Activated CD4-positive, alpha-beta memory T cell treated with anti-CD3 and anti-CD28 coated beads, Interleukin-2, amount 10 ng/mL, durations not matched to agents 7 days and 5 days (primary cell): ENCODE measurements at regions not wholly inside any gene's neighbourhood (a gene's known extent, or its start where the extent isn't known, plus 50 kb on each side); places are given as distances from the start of the nearest gene placed in this dataset.
"Not testable (repeated sequence)": the region's sequence is repeated elsewhere in the genome, so short reads cannot be mapped to it uniquely, and the experiment has no call there.

Source experiments
- CTCF ChIA-PET: fragments of 350-600 bp; sonication (Branson Sonifier 250); formaldehyde crosslinking; loops from one replicate; lab custom pipeline; 2021; ENCODE audit warnings: antibody characterized with exemption, inconsistent platforms; lab: Charles Lee
- POLR2A ChIA-PET: fragments of 350-600 bp; sonication (Branson Sonifier 250); formaldehyde crosslinking; loops from one replicate; lab custom pipeline; 2021; ENCODE audit warnings: antibody characterized with exemption; lab: Charles Lee
- DNase-seq: peaks from one replicate; pipeline ENCODE4 v3.0.0-alpha.2; 2020
- H3K27ac Mint-ChIP-seq: one replicate; pipeline ENCODE4 v1.8.0; 2021; ENCODE audit warnings: mild to moderate bottlenecking, mixed read lengths
- H3K27me3 Mint-ChIP-seq: one replicate; pipeline ENCODE4 v1.8.0; 2021; ENCODE audit warnings: mixed read lengths
- H3K36me3 Mint-ChIP-seq: one replicate; pipeline ENCODE4 v1.8.0; 2021; ENCODE audit warnings: low read depth, mixed read lengths
- H3K4me1 Mint-ChIP-seq: one replicate; pipeline ENCODE4 v1.8.0; 2021; ENCODE audit warnings: mixed read lengths
- H3K4me3 Mint-ChIP-seq: one replicate; pipeline ENCODE4 v1.8.0; 2021; ENCODE audit warnings: mild to moderate bottlenecking, mixed read lengths
- H3K9me3 Mint-ChIP-seq: one replicate; pipeline ENCODE4 v1.8.0; 2021; ENCODE audit warnings: mixed read lengths

DNA sequence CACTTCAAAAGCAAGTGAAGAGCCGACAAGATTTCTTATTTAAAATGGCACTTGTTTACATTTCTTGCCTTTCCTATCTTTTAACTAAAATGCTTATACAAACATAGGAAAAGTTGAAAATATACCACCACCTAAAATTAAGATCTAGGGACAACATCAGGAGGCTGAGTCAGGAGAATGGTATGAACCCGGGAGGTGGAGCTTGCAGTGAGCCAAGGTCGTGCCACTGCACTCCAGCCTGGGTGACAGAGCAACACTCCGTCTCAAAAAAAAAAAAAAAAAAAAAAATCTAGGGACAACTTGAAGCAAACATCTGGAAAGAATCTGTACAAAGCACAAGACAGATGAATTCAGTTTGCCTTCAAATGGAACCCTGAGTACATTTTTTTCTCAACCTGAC is 1455.3 kb downstream of the KHDRBS2 start:
- H3K4me3 Mint-ChIP-seq, H3K4me1 Mint-ChIP-seq, DNase-seq, H3K27ac Mint-ChIP-seq, H3K27me3 Mint-ChIP-seq, H3K36me3 Mint-ChIP-seq, POLR2A ChIA-PET, CTCF ChIA-PET: not testable (repeated sequence)
- peaks cover 16% of the 10 kb centered on the region for H3K9me3 Mint-ChIP-seq

- CTCF ChIA-PET, H3K27ac Mint-ChIP-seq, H3K4me3 Mint-ChIP-seq, H3K36me3 Mint-ChIP-seq, POLR2A ChIA-PET, DNase-seq, H3K9me3 Mint-ChIP-seq, H3K27me3 Mint-ChIP-seq, H3K4me1 Mint-ChIP-seq: not testable (repeated sequence)
Measured at GRCh38 chr6:60822597-60822996, 1463.4 kb downstream of the KHDRBS2 start.

- H3K27me3 Mint-ChIP-seq, CTCF ChIA-PET, H3K4me3 Mint-ChIP-seq, DNase-seq, H3K36me3 Mint-ChIP-seq, H3K4me1 Mint-ChIP-seq, POLR2A ChIA-PET, H3K27ac Mint-ChIP-seq, H3K9me3 Mint-ChIP-seq: not testable (repeated sequence)
Measured at GRCh38 chr6:60818072-60818471, 1468.0 kb downstream of the KHDRBS2 start.

GRCh38 chr6:60814784-60815183 is 1471.2 kb downstream of the KHDRBS2 start:
- H3K9me3 Mint-ChIP-seq, CTCF ChIA-PET, H3K27me3 Mint-ChIP-seq, H3K27ac Mint-ChIP-seq, H3K4me3 Mint-ChIP-seq, H3K4me1 Mint-ChIP-seq, H3K36me3 Mint-ChIP-seq, DNase-seq, POLR2A ChIA-PET: not testable (repeated sequence)

- H3K27ac Mint-ChIP-seq, H3K36me3 Mint-ChIP-seq, H3K9me3 Mint-ChIP-seq, H3K4me1 Mint-ChIP-seq, CTCF ChIA-PET, H3K4me3 Mint-ChIP-seq, H3K27me3 Mint-ChIP-seq, DNase-seq, POLR2A ChIA-PET: not testable (repeated sequence)
Measured at GRCh38 chr6:60813897-60814596, 1472.0 kb downstream of the KHDRBS2 start.

DNA sequence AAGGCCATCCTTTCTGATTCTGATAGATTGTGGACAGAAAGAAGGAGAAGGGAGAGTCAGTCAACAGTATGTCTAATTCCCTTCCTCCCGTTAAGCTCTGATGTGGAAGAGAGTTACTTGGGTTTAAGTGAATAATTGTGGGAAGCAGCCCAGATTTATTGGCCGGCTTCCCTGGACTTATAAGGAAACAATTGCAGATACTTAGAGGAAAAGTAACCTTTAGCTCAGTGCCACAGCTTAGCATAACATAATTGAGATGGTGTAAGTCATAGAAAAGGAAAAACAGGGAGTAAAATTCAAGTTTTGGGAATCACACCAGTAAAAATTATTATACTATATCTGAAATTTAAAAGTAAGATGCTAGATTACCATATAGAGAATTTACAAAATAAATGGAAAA is 1475.8 kb downstream of the KHDRBS2 start:
- H3K4me3 Mint-ChIP-seq, H3K4me1 Mint-ChIP-seq, H3K36me3 Mint-ChIP-seq, DNase-seq, H3K9me3 Mint-ChIP-seq, H3K27ac Mint-ChIP-seq, H3K27me3 Mint-ChIP-seq, CTCF ChIA-PET, POLR2A ChIA-PET: not testable (repeated sequence)

GRCh38 chr6:60799146-60799545 is 1486.9 kb downstream of the KHDRBS2 start:
- H3K4me1 Mint-ChIP-seq, H3K4me3 Mint-ChIP-seq, H3K27ac Mint-ChIP-seq, POLR2A ChIA-PET, DNase-seq, H3K9me3 Mint-ChIP-seq, H3K27me3 Mint-ChIP-seq, H3K36me3 Mint-ChIP-seq, CTCF ChIA-PET: not testable (repeated sequence)

- CTCF ChIA-PET, H3K27me3 Mint-ChIP-seq, H3K9me3 Mint-ChIP-seq, H3K4me1 Mint-ChIP-seq, POLR2A ChIA-PET, H3K27ac Mint-ChIP-seq, H3K36me3 Mint-ChIP-seq, H3K4me3 Mint-ChIP-seq, DNase-seq: not testable (repeated sequence)
Measured at GRCh38 chr6:60797831-60798230, 1488.2 kb downstream of the KHDRBS2 start.

GRCh38 chr6:60789601-60790000 is 1496.4 kb downstream of the KHDRBS2 start:
- H3K27me3 Mint-ChIP-seq, DNase-seq, H3K4me3 Mint-ChIP-seq, H3K36me3 Mint-ChIP-seq, H3K27ac Mint-ChIP-seq, POLR2A ChIA-PET, H3K4me1 Mint-ChIP-seq, CTCF ChIA-PET: not testable (repeated sequence)
- peaks cover 10% of the 10 kb centered on the region for H3K9me3 Mint-ChIP-seq

GRCh38 chr6:60782698-60783464 is 1503.1 kb downstream of the KHDRBS2 start:
- H3K9me3 Mint-ChIP-seq, H3K4me1 Mint-ChIP-seq, POLR2A ChIA-PET, H3K4me3 Mint-ChIP-seq, DNase-seq, H3K27me3 Mint-ChIP-seq, CTCF ChIA-PET, H3K27ac Mint-ChIP-seq, H3K36me3 Mint-ChIP-seq: not testable (repeated sequence)

- H3K4me3 Mint-ChIP-seq, POLR2A ChIA-PET, H3K36me3 Mint-ChIP-seq, H3K27ac Mint-ChIP-seq, DNase-seq, CTCF ChIA-PET, H3K4me1 Mint-ChIP-seq, H3K27me3 Mint-ChIP-seq: not testable (repeated sequence)
- H3K9me3 Mint-ChIP-seq = peaks cover 18% of the 10 kb centered on the region
Measured at GRCh38 chr6:60779591-60779990, 1506.4 kb downstream of the KHDRBS2 start.

GRCh38 chr6:60767791-60768499 is 1518.1 kb downstream of the KHDRBS2 start:
- peaks cover 13% of the 10 kb centered on the region for H3K9me3 Mint-ChIP-seq
- DNase-seq, H3K36me3 Mint-ChIP-seq, H3K27ac Mint-ChIP-seq, CTCF ChIA-PET, H3K4me3 Mint-ChIP-seq, POLR2A ChIA-PET, H3K4me1 Mint-ChIP-seq, H3K27me3 Mint-ChIP-seq: not testable (repeated sequence)

DNA sequence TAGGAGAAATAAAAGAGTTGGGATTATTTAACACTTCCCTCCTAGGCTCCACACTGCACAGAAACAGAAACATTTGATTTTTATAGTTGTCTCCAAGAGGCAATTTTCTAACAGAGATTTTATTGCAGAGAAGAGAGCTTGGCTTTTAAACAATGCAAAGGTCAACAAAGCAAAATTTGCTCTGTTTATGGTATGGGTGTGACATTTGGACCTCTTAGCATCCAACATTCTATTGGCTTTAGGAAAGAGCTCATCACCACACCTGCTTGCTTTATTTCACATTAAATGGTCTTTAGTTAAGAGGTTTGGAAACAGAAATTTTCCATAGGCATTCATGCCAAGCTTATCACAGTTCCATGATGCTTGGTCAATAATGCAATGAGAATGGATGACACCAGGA is 1520.7 kb downstream of the KHDRBS2 start:
- H3K27me3 Mint-ChIP-seq, CTCF ChIA-PET, H3K27ac Mint-ChIP-seq, POLR2A ChIA-PET, DNase-seq, H3K36me3 Mint-ChIP-seq, H3K4me1 Mint-ChIP-seq, H3K4me3 Mint-ChIP-seq: not testable (repeated sequence)
- H3K9me3 Mint-ChIP-seq = peaks cover 11% of the 10 kb centered on the region
